GM12878 (cell line): ENCODE measurements at regions not wholly inside any gene's neighbourhood (a gene's known extent, or its start where the extent isn't known, plus 50 kb on each side); places are given as distances from the start of the nearest gene placed in this dataset.

Experiments
- ATAC-seq: fragments of 200-7000 bp; cut with Tn5 transposase; 3 replicates; pipeline ENCODE4 v1.9.1; 2020; ENCODE audit warnings: mild to moderate bottlenecking, moderate library complexity
- BruUV-seq: library from RNA; stranded (reverse); fragments of 400-500 nt; replicated peaks from 2 replicates; lab custom pipeline; 2021; lab: Mats Ljungman, UMichigan
- CTCF ChIA-PET: fragments of 300-600 bp; sonication (Branson Sonifier 250); formaldehyde crosslinking; extraction: SDS; loops from one replicate; lab custom pipeline; 2021; ENCODE audit warnings: inconsistent platforms; lab: Yijun Ruan, JAX
- POLR2A ChIA-PET: fragments of 350-600 bp; formaldehyde crosslinking; extraction: SDS; loops from one replicate; lab custom pipeline; 2021; ENCODE audit warnings: inconsistent platforms; lab: Charles Lee
- RAD21 ChIA-PET: fragments of 300-600 bp; sonication (Branson Sonifier 250); formaldehyde crosslinking; loops from one replicate; lab custom pipeline; 2023; ENCODE audit warnings: antibody characterized with exemption; ENCODE audit not compliant: unreplicated experiment; lab: Charles Lee
- SMC1A ChIA-PET: fragments of 300-600 bp; sonication (Branson Sonifier 250); formaldehyde crosslinking; loops from one replicate; lab custom pipeline; 2023; ENCODE audit not compliant: unreplicated experiment, uncharacterized antibody; lab: Charles Lee
- DNase-seq: peaks from one replicate; pipeline ENCODE4 v3.0.0-alpha.2; 2011; ENCODE audit warnings: low read depth, low spot score
- FAIRE-seq: peaks from 3 replicates; lab custom pipeline; 2011; peaks lifted over from hg19 to GRCh38; lab: Jason Lieb, UNC
- H2AFZ ChIP-seq: 2 replicates; pipeline ENCODE4 v1.6.0; 2011; ENCODE audit warnings: low read depth, low read length, control low read depth; ENCODE audit not compliant: control insufficient read depth
- H3K27ac ChIP-seq: 2 replicates; pipeline ENCODE4 v1.5.1; 2011; ENCODE audit warnings: control low read depth; ENCODE audit not compliant: control insufficient read depth, insufficient read depth
- H3K27me3 ChIP-seq, 2 experiments: replicated peaks in 1 of 2; 2 replicates each; pipeline versions ENCODE4 v1.6.0 to v1.6.1; 2011; ENCODE audit warnings: low read length in 1 of 2; ENCODE audit not compliant: control insufficient read depth in 2 of 2, insufficient read depth in 2 of 2
- H3K36me3 ChIP-seq, 2 experiments: 2 replicates each; pipeline ENCODE4 v1.5.1; 2011; ENCODE audit warnings: low read length in 1 of 2; ENCODE audit not compliant: control insufficient read depth in 2 of 2, insufficient read depth in 2 of 2
- H3K4me1 ChIP-seq: 2 replicates; pipeline ENCODE4 v1.6.1; 2011; ENCODE audit warnings: mild to moderate bottlenecking, low read length, moderate library complexity, mixed read lengths; ENCODE audit not compliant: control insufficient read depth, insufficient read depth
- H3K4me2 ChIP-seq: 2 replicates; pipeline ENCODE4 v1.6.0; 2011; ENCODE audit warnings: control low read depth; ENCODE audit not compliant: control insufficient read depth, insufficient read depth
- H3K4me3 ChIP-seq: fragments of 200-600 bp; sonication (generic); 2 replicates; pipeline ENCODE4 v1.5.1; 2016
- H3K79me2 ChIP-seq: 2 replicates; pipeline ENCODE4 v1.6.0; 2011; ENCODE audit warnings: low read length; ENCODE audit not compliant: control insufficient read depth, insufficient read depth
- H3K9ac ChIP-seq: 2 replicates; pipeline ENCODE4 v1.8.0; 2011; ENCODE audit warnings: low read length, control low read depth, mixed read lengths; ENCODE audit not compliant: control insufficient read depth, insufficient read depth
- H3K9me3 ChIP-seq: replicated peaks from 3 replicates; pipeline ENCODE4 v1.5.1; 2011; ENCODE audit warnings: mild to moderate bottlenecking, low read length; ENCODE audit not compliant: control insufficient read depth, insufficient read depth
- H4K20me1 ChIP-seq: 2 replicates; pipeline ENCODE4 v1.6.0; 2011; ENCODE audit not compliant: control insufficient read depth, insufficient read depth
- ASH2L ChIP-seq: fragments of 300-600, 200-600 bp; sonication (generic); IDR thresholded peaks from 2 replicates; pipeline ENCODE4 v1.6.1; 2017; ENCODE audit warnings: low read depth, mild to moderate bottlenecking, borderline replicate concordance
- BMI1 ChIP-seq: fragments of 450-650 bp; IDR thresholded peaks from 2 replicates; pipeline ENCODE4 v1.6.1; 2016; ENCODE audit warnings: mild to moderate bottlenecking, moderate library complexity, borderline replicate concordance
- CBX3 ChIP-seq: fragments of 200-600 bp; sonication (generic); IDR thresholded peaks from 2 replicates; pipeline ENCODE4 v1.6.1; 2016; ENCODE audit warnings: low read depth, borderline replicate concordance
- CREM ChIP-seq: IDR thresholded peaks from 2 replicates; pipeline ENCODE4 v1.6.1; 2014; ENCODE audit warnings: antibody characterized with exemption, low read depth
- E4F1 ChIP-seq: fragments of 450-650 bp; IDR thresholded peaks from 2 replicates; pipeline ENCODE4 v1.6.1; 2018; ENCODE audit warnings: borderline replicate concordance, mild to moderate bottlenecking; ENCODE audit not compliant: partially characterized antibody
- ESRRA ChIP-seq: IDR thresholded peaks from 2 replicates; pipeline ENCODE4 v1.6.1; 2012; ENCODE audit warnings: mild to moderate bottlenecking, low read length, improper control_type of control experiment
- JUND ChIP-seq: IDR thresholded peaks from 2 replicates; pipeline ENCODE4 v1.6.1; 2012; ENCODE audit warnings: low read depth, mild to moderate bottlenecking, low read length, improper control_type of control experiment, moderate library complexity
- KDM1A ChIP-seq: fragments of 200-600 bp; sonication (generic); IDR thresholded peaks from 2 replicates; pipeline ENCODE4 v1.6.1; 2016; ENCODE audit warnings: borderline replicate concordance
- RELA ChIP-seq: fragments of 450-650 bp; IDR thresholded peaks from 2 replicates; pipeline ENCODE4 v1.8.0; 2014; ENCODE audit warnings: borderline replicate concordance; ENCODE audit not compliant: partially characterized antibody
- TCF3 ChIP-seq: IDR thresholded peaks from 2 replicates; pipeline ENCODE4 v1.6.1; 2012; ENCODE audit warnings: low read depth, mild to moderate bottlenecking, low read length, borderline replicate concordance; ENCODE audit not compliant: insufficient read depth
- WGBS: methylation state at CpG from one replicate; pipeline ENCODE4 v1.1.6; 2016; ENCODE audit warnings: low lambda C conversion rate; ENCODE audit not compliant: insufficient replicate concordance, insufficient coverage; ENCODE audit errors: missing lambda C conversion rate; 5-methylcytosine and 5-hydroxymethylcytosine counted together
- in situ Hi-C: fragments of 300-500 bp; cut with MboI; formaldehyde crosslinking; loops from 9 replicates; pipeline ENCODE4 v1.14.3; 2018; ENCODE audit warnings: mixed read lengths
- intact Hi-C: fragments of 100-400 bp; cut with micrococcal nuclease; formaldehyde crosslinking; loops from one replicate; pipeline ENCODE4 v1.14.2; 2022; ENCODE audit not compliant: unreplicated experiment
- TF ChIP-seq, protein P1 (sequence below): IDR thresholded peaks from 2 replicates; pipeline ENCODE4 v1.6.1; 2012; ENCODE audit warnings: mild to moderate bottlenecking, low read depth, low read length
- TF ChIP-seq, protein P2 (sequence below): fragments of 450-650 bp; IDR thresholded peaks from 2 replicates; pipeline ENCODE4 v1.6.1; 2016; ENCODE audit warnings: mild to moderate bottlenecking
- TF ChIP-seq, protein P3 (sequence below): IDR thresholded peaks from 2 replicates; pipeline ENCODE4 v1.6.1; 2012; ENCODE audit warnings: low read depth, low read length, improper control_type of control experiment

- Histone ChIP-seq H3K27ac (no peak overlapping the region), H3K27me3 (no peaks in the 10 kb centered on the region), H2AFZ (no peak overlapping the region), H3K4me3 (no peak overlapping the region), H3K79me2 (no peaks in the 10 kb centered on the region), H3K9ac (no peak overlapping the region), H3K36me3 (no peaks in the 10 kb centered on the region), H3K4me1 (no peaks in the 10 kb centered on the region), H3K4me2 (no peak overlapping the region), H3K9me3 (no peaks in the 10 kb centered on the region), H4K20me1 (no peaks in the 10 kb centered on the region)
- in situ Hi-C loops (no loop called here), intact Hi-C loops (no loop called here)
- CTCF ChIA-PET, result no interaction called here
- BruUV-seq, result no TSS peak
- RAD21 ChIA-PET, result no interaction called here
- no peak for DNase-seq
- no peak for ATAC-seq
- SMC1A ChIA-PET, result no interaction called here
- no peak for FAIRE-seq
- POLR2A ChIA-PET, result no interaction called here
- 25% methylated on average over 5 of the region's 5 CpGs for WGBS
- TF ChIP-seq RELA (no peak), KDM1A (no peak), ESRRA (no peak), CREM (no peak), ASH2L (no peak), BMI1 (no peak), CBX3 (no peak), E4F1 (no peak), TCF3 (no peak), JUND (no peak)
- TF ChIP-seq, protein P1, sequence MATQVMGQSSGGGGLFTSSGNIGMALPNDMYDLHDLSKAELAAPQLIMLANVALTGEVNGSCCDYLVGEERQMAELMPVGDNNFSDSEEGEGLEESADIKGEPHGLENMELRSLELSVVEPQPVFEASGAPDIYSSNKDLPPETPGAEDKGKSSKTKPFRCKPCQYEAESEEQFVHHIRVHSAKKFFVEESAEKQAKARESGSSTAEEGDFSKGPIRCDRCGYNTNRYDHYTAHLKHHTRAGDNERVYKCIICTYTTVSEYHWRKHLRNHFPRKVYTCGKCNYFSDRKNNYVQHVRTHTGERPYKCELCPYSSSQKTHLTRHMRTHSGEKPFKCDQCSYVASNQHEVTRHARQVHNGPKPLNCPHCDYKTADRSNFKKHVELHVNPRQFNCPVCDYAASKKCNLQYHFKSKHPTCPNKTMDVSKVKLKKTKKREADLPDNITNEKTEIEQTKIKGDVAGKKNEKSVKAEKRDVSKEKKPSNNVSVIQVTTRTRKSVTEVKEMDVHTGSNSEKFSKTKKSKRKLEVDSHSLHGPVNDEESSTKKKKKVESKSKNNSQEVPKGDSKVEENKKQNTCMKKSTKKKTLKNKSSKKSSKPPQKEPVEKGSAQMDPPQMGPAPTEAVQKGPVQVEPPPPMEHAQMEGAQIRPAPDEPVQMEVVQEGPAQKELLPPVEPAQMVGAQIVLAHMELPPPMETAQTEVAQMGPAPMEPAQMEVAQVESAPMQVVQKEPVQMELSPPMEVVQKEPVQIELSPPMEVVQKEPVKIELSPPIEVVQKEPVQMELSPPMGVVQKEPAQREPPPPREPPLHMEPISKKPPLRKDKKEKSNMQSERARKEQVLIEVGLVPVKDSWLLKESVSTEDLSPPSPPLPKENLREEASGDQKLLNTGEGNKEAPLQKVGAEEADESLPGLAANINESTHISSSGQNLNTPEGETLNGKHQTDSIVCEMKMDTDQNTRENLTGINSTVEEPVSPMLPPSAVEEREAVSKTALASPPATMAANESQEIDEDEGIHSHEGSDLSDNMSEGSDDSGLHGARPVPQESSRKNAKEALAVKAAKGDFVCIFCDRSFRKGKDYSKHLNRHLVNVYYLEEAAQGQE, result no peak
- TF ChIP-seq, protein P2, sequence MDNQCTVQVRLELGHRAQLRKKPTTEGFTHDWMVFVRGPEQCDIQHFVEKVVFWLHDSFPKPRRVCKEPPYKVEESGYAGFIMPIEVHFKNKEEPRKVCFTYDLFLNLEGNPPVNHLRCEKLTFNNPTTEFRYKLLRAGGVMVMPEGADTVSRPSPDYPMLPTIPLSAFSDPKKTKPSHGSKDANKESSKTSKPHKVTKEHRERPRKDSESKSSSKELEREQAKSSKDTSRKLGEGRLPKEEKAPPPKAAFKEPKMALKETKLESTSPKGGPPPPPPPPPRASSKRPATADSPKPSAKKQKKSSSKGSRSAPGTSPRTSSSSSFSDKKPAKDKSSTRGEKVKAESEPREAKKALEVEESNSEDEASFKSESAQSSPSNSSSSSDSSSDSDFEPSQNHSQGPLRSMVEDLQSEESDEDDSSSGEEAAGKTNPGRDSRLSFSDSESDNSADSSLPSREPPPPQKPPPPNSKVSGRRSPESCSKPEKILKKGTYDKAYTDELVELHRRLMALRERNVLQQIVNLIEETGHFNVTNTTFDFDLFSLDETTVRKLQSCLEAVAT, result no peak
- TF ChIP-seq, protein P3, sequence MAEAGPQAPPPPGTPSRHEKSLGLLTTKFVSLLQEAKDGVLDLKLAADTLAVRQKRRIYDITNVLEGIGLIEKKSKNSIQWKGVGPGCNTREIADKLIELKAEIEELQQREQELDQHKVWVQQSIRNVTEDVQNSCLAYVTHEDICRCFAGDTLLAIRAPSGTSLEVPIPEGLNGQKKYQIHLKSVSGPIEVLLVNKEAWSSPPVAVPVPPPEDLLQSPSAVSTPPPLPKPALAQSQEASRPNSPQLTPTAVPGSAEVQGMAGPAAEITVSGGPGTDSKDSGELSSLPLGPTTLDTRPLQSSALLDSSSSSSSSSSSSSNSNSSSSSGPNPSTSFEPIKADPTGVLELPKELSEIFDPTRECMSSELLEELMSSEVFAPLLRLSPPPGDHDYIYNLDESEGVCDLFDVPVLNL, result no peak
Measured at GRCh38 chr2:140173790-140174189, 1393.6 kb upstream of the NXPH2 start.
